Fibroblast of lung (primary cell): ENCODE measurements at regions not wholly inside any gene's neighbourhood (a gene's known extent, or its start where the extent isn't known, plus 50 kb on each side); places are given as distances from the start of the nearest gene placed in this dataset.

Experiments used
- DNase-seq, 2 donors: peaks; one replicate each; pipeline versions ENCODE4 v3.0.0 to v3.0.0-alpha.2; 2010; ENCODE audit warnings: low read depth in 2 of 2
- H2AFZ ChIP-seq: 2 replicates; pipeline ENCODE4 v1.5.1; 2012; ENCODE audit warnings: low read length, control low read depth, inconsistent platforms
- H3K27ac ChIP-seq: 2 replicates; pipeline ENCODE4 v1.5.1; 2011; ENCODE audit warnings: low read length, control low read depth; ENCODE audit not compliant: insufficient read depth
- H3K27me3 ChIP-seq: 2 replicates; pipeline ENCODE4 v1.5.1; 2011; ENCODE audit warnings: mild to moderate bottlenecking, low read length; ENCODE audit not compliant: control insufficient read depth, insufficient read depth
- H3K36me3 ChIP-seq: 2 replicates; pipeline ENCODE4 v1.5.1; 2011; ENCODE audit warnings: low read length; ENCODE audit not compliant: control insufficient read depth, insufficient read depth
- H3K4me1 ChIP-seq: 2 replicates; pipeline ENCODE4 v1.5.1; 2011; ENCODE audit warnings: low read length; ENCODE audit not compliant: control insufficient read depth, insufficient read depth; ENCODE audit errors: extremely low read depth
- H3K4me2 ChIP-seq: 2 replicates; pipeline ENCODE4 v1.5.1; 2011; ENCODE audit warnings: low read length, control low read depth; ENCODE audit not compliant: insufficient read depth; ENCODE audit errors: extremely low read depth
- H3K4me3 ChIP-seq, 4 experiments: fragments of 200-600 bp in 1 of 4; sonication (generic) in 1 of 4; replicated peaks in 1 of 4; 2 replicates each; pipeline ENCODE4 v1.5.1; 2011 to 2016; ENCODE audit warnings: low read length in 4 of 4, low read depth in 3 of 4, mild to moderate bottlenecking in 3 of 4, control low read depth in 2 of 4, inconsistent platforms in 1 of 4, mixed read lengths in 1 of 4; ENCODE audit not compliant: insufficient read depth in 1 of 4; ENCODE audit errors: control extremely low read depth in 1 of 4
- H3K79me2 ChIP-seq: 2 replicates; pipeline ENCODE4 v1.5.1; 2012; ENCODE audit warnings: mild to moderate bottlenecking, low read length, inconsistent platforms; ENCODE audit not compliant: control insufficient read depth, insufficient read depth
- H3K9ac ChIP-seq: 2 replicates; pipeline ENCODE4 v1.5.1; 2011; ENCODE audit warnings: mild to moderate bottlenecking, low read length, control low read depth; ENCODE audit not compliant: insufficient read depth
- H3K9me3 ChIP-seq: 2 replicates; pipeline ENCODE4 v1.5.1; 2012; ENCODE audit warnings: low read depth, low read length; ENCODE audit not compliant: control insufficient read depth, insufficient read depth
- H4K20me1 ChIP-seq: 2 replicates; pipeline ENCODE4 v1.5.1; 2011; ENCODE audit warnings: low read length; ENCODE audit not compliant: control insufficient read depth, insufficient read depth; ENCODE audit errors: extremely low read depth
- EZH2 ChIP-seq: IDR thresholded peaks from 2 replicates; pipeline ENCODE4 v1.5.1; 2012; ENCODE audit warnings: low read length, control low read depth, mild to moderate bottlenecking; ENCODE audit errors: missing control alignments
- TF ChIP-seq, protein P1 (sequence below), 2 donors: IDR thresholded peaks in 1 of 2; conservative IDR thresholded peaks in 1 of 2; 1 replicate in 1 of 2; 2 replicates in 1 of 2; pipeline ENCODE4 v1.5.1; 2011 to 2012; ENCODE audit warnings: low read length in 2 of 2, control low read depth in 1 of 2, inconsistent platforms in 1 of 2, low read depth in 1 of 2, mild to moderate bottlenecking in 1 of 2

DNA sequence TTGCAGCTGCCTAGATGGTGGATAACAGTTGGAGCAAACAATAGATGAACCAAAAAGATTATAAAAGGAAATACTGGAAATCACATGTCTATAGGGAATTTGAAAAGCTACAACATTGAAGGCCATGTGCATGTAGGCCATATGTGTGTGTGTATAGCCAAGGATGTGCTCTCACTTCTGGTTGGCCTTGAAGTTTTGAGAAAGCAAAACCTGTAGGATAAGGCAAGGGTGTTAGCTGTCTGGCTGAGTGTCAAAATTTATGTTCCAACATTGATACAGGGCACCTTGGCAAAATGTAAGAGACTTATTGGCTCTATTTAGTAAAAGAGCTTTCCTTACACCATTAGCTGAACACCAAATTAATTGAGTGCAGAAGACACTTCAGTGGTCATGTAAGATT is 1723.6 kb upstream of the PCDH20 start:
- Histone ChIP-seq H3K9ac (no peak overlapping the region), H3K9me3 (no peaks in the 10 kb centered on the region), H3K4me3 (no peak overlapping the region), H3K27ac (no peak overlapping the region), H3K36me3 (no peaks in the 10 kb centered on the region), H2AFZ (no peak overlapping the region), H3K4me1 (no peaks in the 10 kb centered on the region), H3K4me2 (no peak overlapping the region), H4K20me1 (no peaks in the 10 kb centered on the region), H3K79me2 (no peaks in the 10 kb centered on the region), H3K27me3 (no peaks in the 10 kb centered on the region)
- DNase-seq: no peak
- no peak for TF ChIP-seq EZH2
- TF ChIP-seq, protein P1, sequence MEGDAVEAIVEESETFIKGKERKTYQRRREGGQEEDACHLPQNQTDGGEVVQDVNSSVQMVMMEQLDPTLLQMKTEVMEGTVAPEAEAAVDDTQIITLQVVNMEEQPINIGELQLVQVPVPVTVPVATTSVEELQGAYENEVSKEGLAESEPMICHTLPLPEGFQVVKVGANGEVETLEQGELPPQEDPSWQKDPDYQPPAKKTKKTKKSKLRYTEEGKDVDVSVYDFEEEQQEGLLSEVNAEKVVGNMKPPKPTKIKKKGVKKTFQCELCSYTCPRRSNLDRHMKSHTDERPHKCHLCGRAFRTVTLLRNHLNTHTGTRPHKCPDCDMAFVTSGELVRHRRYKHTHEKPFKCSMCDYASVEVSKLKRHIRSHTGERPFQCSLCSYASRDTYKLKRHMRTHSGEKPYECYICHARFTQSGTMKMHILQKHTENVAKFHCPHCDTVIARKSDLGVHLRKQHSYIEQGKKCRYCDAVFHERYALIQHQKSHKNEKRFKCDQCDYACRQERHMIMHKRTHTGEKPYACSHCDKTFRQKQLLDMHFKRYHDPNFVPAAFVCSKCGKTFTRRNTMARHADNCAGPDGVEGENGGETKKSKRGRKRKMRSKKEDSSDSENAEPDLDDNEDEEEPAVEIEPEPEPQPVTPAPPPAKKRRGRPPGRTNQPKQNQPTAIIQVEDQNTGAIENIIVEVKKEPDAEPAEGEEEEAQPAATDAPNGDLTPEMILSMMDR (conservative IDR thresholded peaks at IDR 0.05 in 1 of 2, IDR thresholded peaks at IDR 0.05 in 1 of 2; ENCODE audit: low read depth in 1 of 2, low read length in 2 of 2): no peak

DNA sequence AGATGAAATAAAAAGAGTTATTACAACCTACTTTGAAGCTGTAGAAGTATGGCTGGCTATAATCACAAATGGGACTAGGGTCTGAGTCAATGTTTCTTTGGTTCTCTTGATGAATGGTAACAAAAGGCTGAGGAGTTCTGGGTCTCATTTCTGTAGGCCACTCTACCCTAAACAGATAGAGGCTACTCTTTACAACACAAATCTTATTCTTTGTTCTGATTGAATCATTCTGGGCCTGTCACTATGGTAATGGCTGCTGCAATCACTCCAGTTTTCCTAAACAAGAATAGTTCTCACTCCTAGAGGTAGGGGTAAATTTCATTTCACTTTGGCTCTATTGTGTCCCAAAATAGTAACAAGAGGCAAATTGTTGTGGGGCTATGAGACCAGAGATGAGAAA is 1714.3 kb upstream of the PCDH20 start:
- Histone ChIP-seq H3K36me3 (no peaks in the 10 kb centered on the region), H3K4me3 (no peak overlapping the region), H4K20me1 (no peaks in the 10 kb centered on the region), H2AFZ (no peak overlapping the region), H3K9ac (no peak overlapping the region), H3K79me2 (no peaks in the 10 kb centered on the region), H3K4me1 (no peaks in the 10 kb centered on the region), H3K27ac (no peak overlapping the region), H3K27me3 (no peaks in the 10 kb centered on the region), H3K9me3 (no peaks in the 10 kb centered on the region), H3K4me2 (no peak overlapping the region)
- TF ChIP-seq EZH2: no peak
- TF ChIP-seq, protein P1 (conservative IDR thresholded peaks at IDR 0.05 in 1 of 2, IDR thresholded peaks at IDR 0.05 in 1 of 2; ENCODE audit: low read depth in 1 of 2, low read length in 2 of 2): no peak
- no peak for DNase-seq

DNA sequence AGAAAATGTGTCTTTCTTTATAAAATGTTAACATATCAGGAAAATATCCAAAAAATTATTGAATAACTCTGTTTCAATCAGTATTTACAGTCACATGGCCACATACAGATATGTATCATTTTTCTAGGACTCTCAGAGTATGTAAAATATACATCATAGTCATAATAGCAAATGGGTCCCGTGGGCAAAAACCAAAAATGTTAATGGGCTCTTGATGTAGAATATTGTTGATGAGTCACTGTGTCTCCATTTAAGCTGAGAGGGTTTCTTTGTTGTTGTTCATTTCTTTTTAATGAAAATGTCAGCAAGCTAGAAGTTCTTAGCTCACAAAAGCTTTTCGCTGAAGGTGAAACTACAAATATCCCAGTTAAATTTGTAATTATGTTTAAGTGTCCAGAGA is 1713.1 kb upstream of the PCDH20 start:
- no peak for TF ChIP-seq EZH2
- TF ChIP-seq, protein P1 (conservative IDR thresholded peaks at IDR 0.05 in 1 of 2, IDR thresholded peaks at IDR 0.05 in 1 of 2; ENCODE audit: low read depth in 1 of 2, low read length in 2 of 2): no peak

More for the DNA sequence above, 1713.1 kb upstream of the PCDH20 start:
- Histone ChIP-seq H3K9me3 (no peaks in the 10 kb centered on the region), H4K20me1 (no peaks in the 10 kb centered on the region), H3K36me3 (no peaks in the 10 kb centered on the region), H3K4me3 (no peak overlapping the region), H3K79me2 (no peaks in the 10 kb centered on the region), H3K27ac (no peak overlapping the region), H3K27me3 (no peaks in the 10 kb centered on the region), H3K9ac (no peak overlapping the region), H3K4me1 (no peaks in the 10 kb centered on the region), H3K4me2 (no peak overlapping the region), H2AFZ (no peak overlapping the region)
- DNase-seq: peak in 1 of 2 donors; percentile 4
